H1 (cell line): ENCODE measurements at regions not wholly inside any gene's neighbourhood (a gene's known extent, or its start where the extent isn't known, plus 50 kb on each side); places are given as distances from the start of the nearest gene placed in this dataset.

ENCODE experiments used
- CTCF ChIA-PET: fragments of 300-600 bp; sonication (Branson Sonifier 250); formaldehyde crosslinking; loops from one replicate; lab custom pipeline; 2021; ENCODE audit not compliant: partially characterized antibody; lab: Charles Lee
- POLR2A ChIA-PET: fragments of 300-600 bp; sonication (Branson Sonifier 250); formaldehyde crosslinking; loops from one replicate; lab custom pipeline; 2021; ENCODE audit warnings: inconsistent platforms; ENCODE audit not compliant: partially characterized antibody; lab: Charles Lee
- DNase-seq, 2 experiments: peaks; one replicate each; pipeline versions ENCODE4 v3.0.0 to v3.0.0-alpha.2; 2010 to 2022; ENCODE audit warnings: low spot score in 2 of 2, low read depth in 1 of 2, mixed read lengths in 1 of 2
- FAIRE-seq: peaks from 2 replicates; lab custom pipeline; 2011; peaks lifted over from hg19 to GRCh38; lab: Jason Lieb, UNC
- H2AFZ ChIP-seq: 2 replicates; pipeline ENCODE4 v1.8.1; 2012; ENCODE audit warnings: low read length, inconsistent platforms
- H2AK5ac ChIP-seq: 2 replicates; pipeline ENCODE4 v1.6.1; 2013; ENCODE audit warnings: low read depth, low read length
- H2BK120ac ChIP-seq: replicated peaks from 2 replicates; pipeline ENCODE3; 2013; ENCODE audit warnings: low read depth, low read length, inconsistent platforms
- H2BK12ac ChIP-seq: 2 replicates; pipeline ENCODE4 v1.6.1; 2013; ENCODE audit warnings: low read depth, low read length
- H2BK15ac ChIP-seq: 2 replicates; pipeline ENCODE4 v1.6.1; 2013; ENCODE audit warnings: low read length
- H2BK20ac ChIP-seq: 2 replicates; pipeline ENCODE4 v1.6.1; 2013; ENCODE audit warnings: low read length
- H2BK5ac ChIP-seq: 2 replicates; pipeline ENCODE4 v1.6.1; 2013; ENCODE audit warnings: low read depth, low read length
- H3K14ac ChIP-seq: 2 replicates; pipeline ENCODE4 v1.6.1; 2013; ENCODE audit warnings: inconsistent platforms; ENCODE audit not compliant: insufficient read length
- H3K18ac ChIP-seq: 2 replicates; pipeline ENCODE4 v1.6.1; 2013; ENCODE audit warnings: low read length; ENCODE audit errors: extremely low read depth
- H3K23ac ChIP-seq: 2 replicates; pipeline ENCODE4 v1.6.1; 2013; ENCODE audit warnings: inconsistent platforms; ENCODE audit not compliant: insufficient read length
- H3K23me2 ChIP-seq: 2 replicates; pipeline ENCODE4 v1.6.1; 2013; ENCODE audit warnings: low read depth, low read length
- H3K27ac ChIP-seq: 2 replicates; pipeline ENCODE4 v1.6.1; 2011; ENCODE audit warnings: low read depth, low read length, inconsistent platforms
- H3K27me3 ChIP-seq, 4 experiments: replicated peaks in 1 of 4; 1 replicate in 1 of 4; 2 replicates in 3 of 4; pipeline versions ENCODE4 v1.6.1 to v1.8.1; 2011 to 2013; ENCODE audit warnings: low read length in 3 of 4, mild to moderate bottlenecking in 3 of 4, inconsistent platforms in 2 of 4, mixed read lengths in 2 of 4, moderate library complexity in 1 of 4; ENCODE audit not compliant: control insufficient read depth in 3 of 4, insufficient read depth in 3 of 4; ENCODE audit errors: extremely low read depth in 1 of 4
- H3K36me3 ChIP-seq, 4 experiments: 2 replicates each; pipeline versions ENCODE4 v1.6.1 to v1.8.1; 2011 to 2013; ENCODE audit warnings: mild to moderate bottlenecking in 4 of 4, low read length in 3 of 4, moderate library complexity in 2 of 4, control low read depth in 1 of 4, inconsistent platforms in 1 of 4; ENCODE audit not compliant: insufficient read depth in 4 of 4, control insufficient read depth in 2 of 4
- H3K4ac ChIP-seq: replicated peaks from 2 replicates; pipeline ENCODE3; 2013; ENCODE audit warnings: low read length, low read depth, mixed read lengths, inconsistent platforms; ENCODE audit not compliant: insufficient read length
- H3K4me1 ChIP-seq, 4 experiments: replicated peaks in 1 of 4; 1 replicate in 1 of 4; 2 replicates in 3 of 4; pipeline versions ENCODE4 v1.6.1 to v1.8.1; 2011 to 2013; ENCODE audit warnings: low read length in 3 of 4, inconsistent platforms in 2 of 4, mixed read lengths in 1 of 4; ENCODE audit not compliant: insufficient read depth in 4 of 4, control insufficient read depth in 3 of 4
- H3K4me2 ChIP-seq, 2 experiments: 2 replicates each; pipeline versions ENCODE4 v1.6.1 to v1.8.1; 2011 to 2013; ENCODE audit warnings: low read depth in 2 of 2, low read length in 2 of 2, control low read depth in 1 of 2, inconsistent platforms in 1 of 2, mild to moderate bottlenecking in 1 of 2; ENCODE audit not compliant: insufficient read depth in 1 of 2
- H3K4me3 ChIP-seq, 4 experiments: fragments of 200-600, 300-600 bp in 1 of 4; sonication (generic), shearing (Covaris generic), sonication (Bioruptor Twin) in 1 of 4; 2 replicates each; pipeline versions ENCODE4 v1.5.1 to v1.8.1; 2011 to 2016; ENCODE audit warnings: low read length in 4 of 4, low read depth in 3 of 4, control low read depth in 2 of 4, inconsistent platforms in 2 of 4, mild to moderate bottlenecking in 2 of 4, mixed read lengths in 1 of 4, moderate library complexity in 1 of 4; ENCODE audit not compliant: insufficient read depth in 2 of 4; ENCODE audit errors: extremely low read depth in 1 of 4
- H3K56ac ChIP-seq: replicated peaks from 2 replicates; pipeline ENCODE3; 2013; ENCODE audit warnings: low read depth, mild to moderate bottlenecking, mixed read lengths, low read length, inconsistent platforms; ENCODE audit not compliant: insufficient read length
- H3K79me1 ChIP-seq: 2 replicates; pipeline ENCODE4 v1.6.1; 2013; ENCODE audit warnings: low read depth, low read length, control low read depth
- H3K79me2 ChIP-seq, 2 experiments: 2 replicates each; pipeline versions ENCODE4 v1.6.1 to v1.8.1; 2012 to 2013; ENCODE audit warnings: low read length in 2 of 2, mild to moderate bottlenecking in 2 of 2, inconsistent platforms in 1 of 2; ENCODE audit not compliant: insufficient read depth in 2 of 2, control insufficient read depth in 1 of 2
- H3K9ac ChIP-seq, 4 experiments: replicated peaks in 1 of 4; 1 replicate in 1 of 4; 2 replicates in 3 of 4; pipeline versions ENCODE4 v1.6.1 to v1.8.1; 2011 to 2013; ENCODE audit warnings: low read depth in 3 of 4, low read length in 3 of 4, control low read depth in 2 of 4, mild to moderate bottlenecking in 2 of 4, moderate library complexity in 2 of 4, inconsistent platforms in 1 of 4; ENCODE audit errors: extremely low read depth in 1 of 4
- H3K9me3 ChIP-seq, 2 experiments: 2 replicates each; pipeline versions ENCODE4 v1.6.1 to v1.8.1; 2012 to 2013; ENCODE audit warnings: mild to moderate bottlenecking in 2 of 2, moderate library complexity in 2 of 2, control low read depth in 1 of 2, inconsistent platforms in 1 of 2, low read depth in 1 of 2, low read length in 1 of 2, mixed read lengths in 1 of 2; ENCODE audit not compliant: insufficient read depth in 2 of 2
- H4K20me1 ChIP-seq, 2 experiments: replicated peaks in 1 of 2; 2 replicates each; pipeline versions ENCODE3 to v1.8.1; 2011 to 2013; ENCODE audit warnings: inconsistent platforms in 2 of 2, low read length in 2 of 2, mild to moderate bottlenecking in 1 of 2; ENCODE audit not compliant: insufficient read depth in 2 of 2, control insufficient read depth in 1 of 2
- H4K5ac ChIP-seq: 2 replicates; pipeline ENCODE4 v1.6.1; 2013; ENCODE audit warnings: low read length, low read depth, mixed read lengths, inconsistent platforms; ENCODE audit not compliant: insufficient read length
- H4K8ac ChIP-seq: 2 replicates; pipeline ENCODE4 v1.8.0; 2013; ENCODE audit warnings: mild to moderate bottlenecking, moderate library complexity, low read length, inconsistent platforms; ENCODE audit not compliant: insufficient read depth; ENCODE audit errors: extremely low read depth
- H4K91ac ChIP-seq: replicated peaks from 2 replicates; pipeline ENCODE3; 2013; ENCODE audit warnings: low read length, mixed read lengths, inconsistent platforms; ENCODE audit not compliant: insufficient read length
- ASH2L ChIP-seq: fragments of 200-600, 300-600 bp; sonication (generic); IDR thresholded peaks from one replicate; pipeline ENCODE4 v1.7.1; 2017; ENCODE audit warnings: low read length
- GTF2F1 ChIP-seq: IDR thresholded peaks from 2 replicates; pipeline ENCODE4 v1.6.1; 2012; ENCODE audit warnings: low read depth, low read length, improper control_type of control experiment, borderline replicate concordance
- KDM4A ChIP-seq: IDR thresholded peaks from one replicate; pipeline ENCODE4 v1.7.1; 2012; ENCODE audit warnings: low read depth, mild to moderate bottlenecking, moderate library complexity, low read length, inconsistent platforms; ENCODE audit not compliant: severe bottlenecking
- KDM5A ChIP-seq: fragments of 200-600 bp; IDR thresholded peaks from 2 replicates; pipeline ENCODE4 v1.7.1; 2012; ENCODE audit warnings: mild to moderate bottlenecking, low read length, inconsistent platforms, mixed read lengths
- SUZ12 ChIP-seq: fragments of 200-600 bp; sonication (generic); IDR thresholded peaks from 2 replicates; pipeline ENCODE4 v1.6.1; 2012; ENCODE audit warnings: mild to moderate bottlenecking, inconsistent platforms, low read length, moderate library complexity, mixed read lengths
- WGBS, 2 experiments: shearing (Covaris generic) in 1 of 2; methylation state at CpG; one replicate each; pipeline versions ENCODE4 v1.1.6 to v1.1.7; 2013 to 2015; ENCODE audit warnings: low lambda C conversion rate in 2 of 2, mixed read lengths in 2 of 2, inconsistent platforms in 1 of 2, low coverage in 1 of 2, missing lambda C conversion rate in 1 of 2; ENCODE audit not compliant: insufficient replicate concordance in 2 of 2, insufficient coverage in 1 of 2, insufficient read length in 1 of 2; ENCODE audit errors: extremely low coverage in 1 of 2, missing lambda C conversion rate in 1 of 2; 5-methylcytosine and 5-hydroxymethylcytosine counted together

GRCh38 chr9:108149326-108149725, 659.8 kb upstream of the KLF4 start:
- no peak overlapping the region for H2AK5ac ChIP-seq
- no peaks in the 10 kb centered on the region for H3K36me3 ChIP-seq
- H2BK120ac ChIP-seq = no peak overlapping the region
- no peak overlapping the region for H3K18ac ChIP-seq
- no peaks in the 10 kb centered on the region for H3K79me1 ChIP-seq
- H2BK12ac ChIP-seq = no peak overlapping the region
- no peaks in the 10 kb centered on the region for H3K27me3 ChIP-seq
- H4K91ac ChIP-seq = no peak overlapping the region
- H3K4me1 ChIP-seq = no peaks in the 10 kb centered on the region
- no peaks in the 10 kb centered on the region for H3K79me2 ChIP-seq
- no peak overlapping the region for H2BK5ac ChIP-seq
- H3K4me3 ChIP-seq = no peak overlapping the region
- FAIRE-seq (no peak), DNase-seq (no peak)
- H2BK15ac ChIP-seq = no peak overlapping the region
- no peaks in the 10 kb centered on the region for H4K20me1 ChIP-seq
- no peak overlapping the region for H4K8ac ChIP-seq
- no peak overlapping the region for H3K14ac ChIP-seq
- TF ChIP-seq KDM5A (no peak), SUZ12 (no peak), GTF2F1 (no peak), KDM4A (no peak), ASH2L (no peak)
- no peak overlapping the region for H2AFZ ChIP-seq
- H3K23me2 ChIP-seq = no peaks in the 10 kb centered on the region
- H3K9me3 ChIP-seq = 0 out of 4 replicates have a peak, but pooled peaks cover 0 to 4% of the 10 kb centered on the region in 2 experiments
- no peak overlapping the region for H4K5ac ChIP-seq
- H3K4ac ChIP-seq = no peak overlapping the region
- no peak overlapping the region for H3K56ac ChIP-seq
- 94% methylated on average over 4 of the region's 4 CpGs; no CpG with 5 or more reads in 1 of the 2 experiments for WGBS, 2 experiments
- H3K23ac ChIP-seq = no peak overlapping the region
- no peak overlapping the region for H2BK20ac ChIP-seq
- H3K4me2 ChIP-seq = no peak overlapping the region
- no peak overlapping the region for H3K27ac ChIP-seq
- POLR2A ChIA-PET = no interaction called here
- CTCF ChIA-PET = interaction anchor here (1.0 to 1.1 kb wide), 2 partner anchors 18 to 39 kb away, joined by 3 read pairs; no protein-coding TSS in a partner anchor
- no peak overlapping the region for H3K9ac ChIP-seq
